HCT116 (cell line): ENCODE measurements at regions not wholly inside any gene's neighbourhood (a gene's known extent, or its start where the extent isn't known, plus 50 kb on each side); places are given as distances from the start of the nearest gene placed in this dataset.

ENCODE experiments used
- ATAC-seq: fragments of 200-7000 bp; cut with Tn5 transposase; 2 replicates; pipeline ENCODE4 v1.9.1; 2020; ENCODE audit warnings: mild to moderate bottlenecking, moderate library complexity
- BruUV-seq: library from RNA; stranded (reverse); fragments of 400-500 nt; replicated peaks from 2 replicates; lab custom pipeline; 2021; lab: Mats Ljungman, UMichigan
- CTCF ChIA-PET: fragments of 300-600 bp; sonication (Branson Sonifier 250); formaldehyde crosslinking; loops from one replicate; lab custom pipeline; 2021; ENCODE audit warnings: antibody characterized with exemption; lab: Charles Lee
- POLR2A ChIA-PET: fragments of 300-600, 350-600 bp; sonication (Branson Sonifier 250); formaldehyde crosslinking; loops from one replicate; lab custom pipeline; 2021; ENCODE audit warnings: antibody characterized with exemption; lab: Charles Lee
- RAD21 ChIA-PET, 2 experiments: fragments of 300-600 bp; sonication (Branson Sonifier 250); formaldehyde crosslinking; loops; one replicate each; lab custom pipeline; 2023; ENCODE audit warnings: low total read pairs in 2 of 2; ENCODE audit not compliant: uncharacterized antibody in 2 of 2, unreplicated experiment in 2 of 2, low non-redundant PET in 1 of 2; lab: Charles Lee
- DNase-seq: peaks from one replicate; pipeline ENCODE4 v3.0.0-alpha.2; 2010; ENCODE audit warnings: low read depth, low spot score
- H2AFZ ChIP-seq: fragments of 200-600 bp; shearing (Covaris generic), sonication (generic); 2 replicates; pipeline ENCODE4 v1.6.1; 2017; ENCODE audit warnings: low read depth, mixed run types, mixed read lengths, antibody characterized with exemption, low read length; ENCODE audit not compliant: poor library complexity, severe bottlenecking
- H3K27ac ChIP-seq: 2 replicates; pipeline ENCODE4 v1.5.1; 2012; ENCODE audit warnings: low read depth, low read length
- H3K27me3 ChIP-seq: fragments of 200-600 bp; sonication (generic); 2 replicates; pipeline ENCODE4 v1.6.1; 2016; ENCODE audit warnings: mixed run types, low read length, mixed read lengths; ENCODE audit not compliant: insufficient read depth
- H3K36me3 ChIP-seq, 2 experiments: fragments of 200-500 bp in 1 of 2; fragments of 200-600 bp in 1 of 2; sonication (Bioruptor generic) in 1 of 2; sonication (generic) in 1 of 2; 2 replicates each; pipeline versions ENCODE4 v1.5.1 to v1.6.1; 2014 to 2016; ENCODE audit warnings: low read length in 2 of 2, inconsistent platforms in 1 of 2, mixed read lengths in 1 of 2, mixed run types in 1 of 2; ENCODE audit not compliant: insufficient read depth in 2 of 2, control insufficient read depth in 1 of 2
- H3K4me1 ChIP-seq, 2 experiments: fragments of 200-600 bp in 1 of 2; sonication (generic) in 1 of 2; 2 replicates each; pipeline versions ENCODE4 v1.5.1 to v1.6.1; 2012 to 2017; ENCODE audit warnings: low read length in 2 of 2, inconsistent platforms in 1 of 2, mild to moderate bottlenecking in 1 of 2, mixed read lengths in 1 of 2, mixed run types in 1 of 2, moderate library complexity in 1 of 2; ENCODE audit not compliant: insufficient read depth in 2 of 2, control insufficient read depth in 1 of 2
- H3K4me2 ChIP-seq: fragments of 200-600 bp; sonication (generic); 2 replicates; pipeline ENCODE4 v1.6.1; 2017; ENCODE audit warnings: mixed run types, low read length, mixed read lengths
- H3K4me3 ChIP-seq, 2 experiments: fragments of 200-600 bp in 1 of 2; sonication (generic) in 1 of 2; replicated peaks in 1 of 2; 2 replicates each; pipeline ENCODE4 v1.5.1; 2011 to 2016; ENCODE audit warnings: low read length in 2 of 2, control low read depth in 1 of 2, low read depth in 1 of 2, mild to moderate bottlenecking in 1 of 2, mixed read lengths in 1 of 2, mixed run types in 1 of 2
- H3K79me2 ChIP-seq: fragments of 200-600 bp; sonication (generic); 2 replicates; pipeline ENCODE4 v1.6.1; 2017; ENCODE audit warnings: mild to moderate bottlenecking, mixed run types, low read length, moderate library complexity, mixed read lengths; ENCODE audit not compliant: insufficient read depth
- H3K9ac ChIP-seq: fragments of 200-600 bp; sonication (generic); 2 replicates; pipeline ENCODE4 v1.6.1; 2016; ENCODE audit warnings: low read length, mixed read lengths
- H3K9me2 ChIP-seq: fragments of 200-600 bp; sonication (generic), shearing (Covaris generic); 2 replicates; pipeline ENCODE4 v1.6.1; 2017; ENCODE audit warnings: mixed run types, mild to moderate bottlenecking, moderate library complexity; ENCODE audit not compliant: insufficient read depth
- H3K9me3 ChIP-seq, 2 experiments: fragments of 200-500 bp in 1 of 2; fragments of 200-600 bp in 1 of 2; sonication (Bioruptor generic) in 1 of 2; sonication (generic) in 1 of 2; 2 replicates each; pipeline ENCODE4 v1.6.1; 2014 to 2017; ENCODE audit warnings: low read length in 2 of 2, mixed read lengths in 2 of 2, inconsistent platforms in 1 of 2, low read depth in 1 of 2, mild to moderate bottlenecking in 1 of 2, mixed run types in 1 of 2, moderate library complexity in 1 of 2; ENCODE audit not compliant: control insufficient read depth in 1 of 2, insufficient read depth in 1 of 2
- H4K20me1 ChIP-seq: fragments of 200-600 bp; sonication (generic), shearing (Covaris generic); 2 replicates; pipeline ENCODE4 v1.6.1; 2017; ENCODE audit warnings: mixed run types, mild to moderate bottlenecking, moderate library complexity; ENCODE audit not compliant: insufficient read depth
- ATF3 ChIP-seq: IDR thresholded peaks from 2 replicates; pipeline ENCODE4 v1.6.1; 2012
- CEBPB ChIP-seq: IDR thresholded peaks from 2 replicates; pipeline ENCODE4 v1.6.1; 2012; ENCODE audit warnings: low read depth
- CTCF ChIP-seq, 3 experiments: fragments of 200-600 bp in 1 of 3; sonication (generic) in 1 of 3; IDR thresholded peaks in 2 of 3; conservative IDR thresholded peaks in 1 of 3; 2 replicates each; pipeline ENCODE4 v1.5.1; 2012 to 2017; ENCODE audit warnings: low read depth in 2 of 3, low read length in 2 of 3, antibody characterized with exemption in 1 of 3, borderline replicate concordance in 1 of 3, control low read depth in 1 of 3, mild to moderate bottlenecking in 1 of 3, mixed read lengths in 1 of 3, mixed run types in 1 of 3, moderate library complexity in 1 of 3; ENCODE audit not compliant: insufficient read depth in 1 of 3
- EGR1 ChIP-seq: IDR thresholded peaks from 2 replicates; pipeline ENCODE4 v1.6.1; 2012; ENCODE audit warnings: low read depth
- ELF1 ChIP-seq: IDR thresholded peaks from 2 replicates; pipeline ENCODE4 v1.6.1; 2012; ENCODE audit warnings: low read depth, borderline replicate concordance
- JUND ChIP-seq: IDR thresholded peaks from 2 replicates; pipeline ENCODE4 v1.6.1; 2012
- POLR2A ChIP-seq: IDR thresholded peaks from 2 replicates; pipeline ENCODE4 v1.7.0; 2011; ENCODE audit warnings: borderline replicate concordance; ENCODE audit not compliant: insufficient read depth, insufficient read length; ENCODE audit errors: extremely low read depth
- POLR2AphosphoS5 ChIP-seq: IDR thresholded peaks from 2 replicates; pipeline ENCODE4 v1.6.1; 2011; ENCODE audit warnings: mild to moderate bottlenecking, low read depth, low read length, moderate library complexity
- RAD21 ChIP-seq: IDR thresholded peaks from 2 replicates; pipeline ENCODE4 v1.6.1; 2012; ENCODE audit warnings: low read depth, mild to moderate bottlenecking
- REST ChIP-seq: IDR thresholded peaks from 2 replicates; pipeline ENCODE4 v1.6.1; 2012; ENCODE audit warnings: low read depth
- SP1 ChIP-seq: IDR thresholded peaks from 2 replicates; pipeline ENCODE4 v1.6.1; 2012; ENCODE audit warnings: low read depth
- TCF7L2 ChIP-seq: IDR thresholded peaks from 2 replicates; pipeline ENCODE4 v1.7.0; 2011; ENCODE audit warnings: borderline replicate concordance, inconsistent platforms; ENCODE audit not compliant: insufficient read depth, insufficient read length; ENCODE audit errors: extremely low read depth
- ZFX ChIP-seq: fragments of 450-650 bp; IDR thresholded peaks from 2 replicates; pipeline ENCODE4 v1.6.1; 2017
- intact Hi-C: fragments of 100-400 bp; cut with micrococcal nuclease; formaldehyde crosslinking; loops from 2 replicates; pipeline ENCODE4 v1.10.0; 2022
- TF ChIP-seq, protein P1 (sequence below): IDR thresholded peaks from 2 replicates; pipeline ENCODE4 v1.6.1; 2011; ENCODE audit warnings: mild to moderate bottlenecking, low read length, moderate library complexity; ENCODE audit not compliant: insufficient replicate concordance; ENCODE audit errors: extremely low read depth

GRCh38 chr1:232280910-232281309, 349.0 kb downstream of the SIPA1L2 start:
- no peak overlapping the region for H3K4me2 ChIP-seq

More at GRCh38 chr1:232280910-232281309, 349.0 kb downstream of the SIPA1L2 start:
- no peaks in the 10 kb centered on the region for H3K9me3 ChIP-seq
- ChIA-PET RAD21 (no interaction called here), CTCF (no interaction called here), POLR2A (no interaction called here)
- no peak for DNase-seq
- no peak overlapping the region for H3K9ac ChIP-seq
- no TSS peak for BruUV-seq
- H3K27me3 ChIP-seq, result no peaks in the 10 kb centered on the region
- no peak for ATAC-seq
- no peaks in the 10 kb centered on the region for H4K20me1 ChIP-seq
- H3K4me1 ChIP-seq, result no peaks in the 10 kb centered on the region
- no peaks in the 10 kb centered on the region for H3K36me3 ChIP-seq
- H3K79me2 ChIP-seq, result no peaks in the 10 kb centered on the region
- no peak for TF ChIP-seq CTCF (IDR thresholded peaks at IDR 0.05 in 2 of 3, conservative IDR thresholded peaks at IDR 0.05 in 1 of 3; ENCODE audit: borderline replicate concordance in 1 of 3, insufficient read depth in 1 of 3, low read depth in 2 of 3, low read length in 2 of 3)
- no peak for TF ChIP-seq EGR1
- TF ChIP-seq REST, result no peak
- TF ChIP-seq POLR2A, result no peak
- no peak for TF ChIP-seq SP1
- no peak for TF ChIP-seq ELF1
- no peak for TF ChIP-seq TCF7L2
- no peak for TF ChIP-seq ATF3
- no peak for TF ChIP-seq RAD21
- TF ChIP-seq ZFX, result no peak
- TF ChIP-seq JUND, result no peak
- no peak for TF ChIP-seq CEBPB
- TF ChIP-seq, protein P1, sequence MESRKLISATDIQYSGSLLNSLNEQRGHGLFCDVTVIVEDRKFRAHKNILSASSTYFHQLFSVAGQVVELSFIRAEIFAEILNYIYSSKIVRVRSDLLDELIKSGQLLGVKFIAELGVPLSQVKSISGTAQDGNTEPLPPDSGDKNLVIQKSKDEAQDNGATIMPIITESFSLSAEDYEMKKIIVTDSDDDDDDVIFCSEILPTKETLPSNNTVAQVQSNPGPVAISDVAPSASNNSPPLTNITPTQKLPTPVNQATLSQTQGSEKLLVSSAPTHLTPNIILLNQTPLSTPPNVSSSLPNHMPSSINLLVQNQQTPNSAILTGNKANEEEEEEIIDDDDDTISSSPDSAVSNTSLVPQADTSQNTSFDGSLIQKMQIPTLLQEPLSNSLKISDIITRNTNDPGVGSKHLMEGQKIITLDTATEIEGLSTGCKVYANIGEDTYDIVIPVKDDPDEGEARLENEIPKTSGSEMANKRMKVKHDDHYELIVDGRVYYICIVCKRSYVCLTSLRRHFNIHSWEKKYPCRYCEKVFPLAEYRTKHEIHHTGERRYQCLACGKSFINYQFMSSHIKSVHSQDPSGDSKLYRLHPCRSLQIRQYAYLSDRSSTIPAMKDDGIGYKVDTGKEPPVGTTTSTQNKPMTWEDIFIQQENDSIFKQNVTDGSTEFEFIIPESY, result no peak
- TF ChIP-seq POLR2AphosphoS5, result no peak
- no peaks in the 10 kb centered on the region for H3K9me2 ChIP-seq
- H2AFZ ChIP-seq, result no peak overlapping the region
- H3K27ac ChIP-seq, result no peak overlapping the region
- no peak overlapping the region for H3K4me3 ChIP-seq
- intact Hi-C loops, result no loop called here
